ENCODE measurements at regions not wholly inside any gene's neighbourhood (a gene's known extent, or its start where the extent isn't known, plus 50 kb on each side); places are given as distances from the start of the nearest gene placed in this dataset.

DNA sequence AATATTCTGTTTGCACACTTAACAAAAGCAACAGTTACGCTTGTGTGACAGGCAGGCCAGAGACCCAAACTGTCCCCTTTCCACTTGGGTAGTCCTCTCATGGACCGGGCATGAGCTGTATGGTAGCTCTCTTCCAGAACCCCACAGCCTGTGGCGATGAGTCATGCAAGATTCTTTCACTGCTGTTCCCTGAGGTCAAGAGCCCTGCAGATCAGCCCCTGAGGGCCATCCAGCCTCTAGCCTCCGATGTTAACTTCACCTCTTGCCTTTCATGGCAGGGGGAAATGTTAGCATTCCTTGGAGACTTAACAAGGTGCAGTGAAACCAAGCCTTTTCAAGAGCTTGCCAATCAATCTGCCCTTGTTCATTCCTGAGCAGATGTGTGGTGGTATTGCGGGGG is 63.2 kb upstream of the DEUP1 start:
- no peak for DNase-seq (ENCODE audit: low spot score)
- in situ Hi-C loops (cut with MboI; ENCODE audit: low pct_unique_long_range_greater_than_20kb, low sequenced_read_pairs, unreplicated experiment): no loop called here
- TF ChIP-seq, protein P1, sequence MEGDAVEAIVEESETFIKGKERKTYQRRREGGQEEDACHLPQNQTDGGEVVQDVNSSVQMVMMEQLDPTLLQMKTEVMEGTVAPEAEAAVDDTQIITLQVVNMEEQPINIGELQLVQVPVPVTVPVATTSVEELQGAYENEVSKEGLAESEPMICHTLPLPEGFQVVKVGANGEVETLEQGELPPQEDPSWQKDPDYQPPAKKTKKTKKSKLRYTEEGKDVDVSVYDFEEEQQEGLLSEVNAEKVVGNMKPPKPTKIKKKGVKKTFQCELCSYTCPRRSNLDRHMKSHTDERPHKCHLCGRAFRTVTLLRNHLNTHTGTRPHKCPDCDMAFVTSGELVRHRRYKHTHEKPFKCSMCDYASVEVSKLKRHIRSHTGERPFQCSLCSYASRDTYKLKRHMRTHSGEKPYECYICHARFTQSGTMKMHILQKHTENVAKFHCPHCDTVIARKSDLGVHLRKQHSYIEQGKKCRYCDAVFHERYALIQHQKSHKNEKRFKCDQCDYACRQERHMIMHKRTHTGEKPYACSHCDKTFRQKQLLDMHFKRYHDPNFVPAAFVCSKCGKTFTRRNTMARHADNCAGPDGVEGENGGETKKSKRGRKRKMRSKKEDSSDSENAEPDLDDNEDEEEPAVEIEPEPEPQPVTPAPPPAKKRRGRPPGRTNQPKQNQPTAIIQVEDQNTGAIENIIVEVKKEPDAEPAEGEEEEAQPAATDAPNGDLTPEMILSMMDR (IDR thresholded peaks at IDR 0.05; ENCODE audit: extremely low read depth, insufficient read depth, missing control alignments): no peak

DNA sequence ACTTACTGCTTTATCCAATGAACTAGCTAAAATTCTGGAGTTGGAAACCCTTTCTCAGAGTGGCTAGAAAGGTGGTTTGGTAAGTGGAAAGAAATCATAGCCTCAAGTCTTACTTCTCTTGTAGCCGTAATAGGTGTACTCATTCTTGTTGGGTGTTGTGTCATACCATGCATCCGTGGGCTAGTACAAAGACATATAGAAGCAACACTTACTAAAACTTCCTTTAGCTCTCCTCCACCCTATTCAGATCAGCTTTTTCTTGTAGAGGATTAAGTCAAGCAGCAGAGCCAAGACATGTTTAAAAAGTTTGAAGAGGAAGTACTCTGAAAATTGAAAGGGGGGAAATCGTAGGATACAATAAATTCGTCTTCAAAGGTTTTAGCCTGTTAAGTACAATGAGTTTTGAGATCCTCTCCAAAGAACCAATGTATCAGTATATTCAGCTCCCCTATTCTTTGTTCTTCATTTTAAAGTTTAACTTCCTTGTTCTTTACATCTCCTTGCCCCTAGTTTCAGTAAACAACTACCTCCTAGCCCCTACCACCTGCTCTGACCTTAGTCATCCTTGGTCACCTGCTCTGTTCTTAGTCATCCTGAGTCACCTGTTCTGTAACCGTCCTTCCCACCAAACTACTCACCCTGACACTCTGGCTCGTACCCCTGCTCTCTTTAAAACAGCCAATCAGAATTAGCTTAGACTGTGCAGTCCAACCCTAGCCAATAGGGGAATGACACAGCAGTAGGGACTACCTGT is 62.1 kb upstream of the DEUP1 start:
- DNase-seq (ENCODE audit: low spot score): no peak
- in situ Hi-C loops (cut with MboI; ENCODE audit: low pct_unique_long_range_greater_than_20kb, low sequenced_read_pairs, unreplicated experiment): no loop called here
- TF ChIP-seq, protein P1 (IDR thresholded peaks at IDR 0.05; ENCODE audit: extremely low read depth, insufficient read depth, missing control alignments): no peak

DNA sequence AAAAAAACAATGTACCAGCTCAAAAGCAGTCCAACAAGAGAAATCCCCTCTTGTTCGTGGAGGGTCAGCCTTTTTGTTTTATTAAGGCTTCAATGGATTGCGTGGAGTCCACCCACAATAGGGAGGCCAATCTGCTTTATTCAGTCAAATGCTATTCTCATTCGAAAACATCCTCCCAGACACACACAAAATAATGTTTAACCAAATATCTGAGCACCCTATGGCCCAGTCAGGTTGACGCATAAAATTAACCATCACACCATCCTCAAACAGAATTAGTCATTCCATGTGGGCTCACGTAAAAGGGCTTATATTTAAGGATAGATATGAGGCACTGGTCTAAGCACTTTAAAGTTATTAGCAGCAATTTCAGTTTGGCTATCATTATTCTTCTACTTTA is 58.9 kb upstream of the DEUP1 start:
- no peak for DNase-seq (ENCODE audit: low spot score)
- TF ChIP-seq, protein P1 (IDR thresholded peaks at IDR 0.05; ENCODE audit: extremely low read depth, insufficient read depth, missing control alignments): no peak
- in situ Hi-C loops (cut with MboI; ENCODE audit: low pct_unique_long_range_greater_than_20kb, low sequenced_read_pairs, unreplicated experiment): no loop called here

DNA sequence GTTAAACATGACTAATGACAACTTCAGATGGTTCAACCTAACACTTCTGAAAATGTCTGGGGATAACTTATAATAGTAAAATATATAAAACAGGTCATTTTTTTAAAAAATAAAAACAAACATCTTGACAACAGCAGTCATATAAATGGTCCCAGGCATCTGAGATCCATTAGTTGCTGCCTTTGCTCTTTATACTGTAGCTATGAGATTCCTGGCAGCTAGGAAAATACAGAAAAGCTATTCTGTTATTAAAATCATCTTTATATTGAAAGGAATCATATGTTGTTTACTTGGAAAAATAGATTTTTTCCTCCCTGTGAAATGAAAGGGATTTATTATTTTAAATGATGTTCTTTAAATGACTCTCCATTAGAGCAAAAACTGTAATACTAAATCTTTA is 55.7 kb upstream of the DEUP1 start:
- DNase-seq (ENCODE audit: low spot score): no peak
- in situ Hi-C loops (cut with MboI; ENCODE audit: low pct_unique_long_range_greater_than_20kb, low sequenced_read_pairs, unreplicated experiment): no loop called here
- TF ChIP-seq, protein P1 (IDR thresholded peaks at IDR 0.05; ENCODE audit: extremely low read depth, insufficient read depth, missing control alignments): no peak

DNA sequence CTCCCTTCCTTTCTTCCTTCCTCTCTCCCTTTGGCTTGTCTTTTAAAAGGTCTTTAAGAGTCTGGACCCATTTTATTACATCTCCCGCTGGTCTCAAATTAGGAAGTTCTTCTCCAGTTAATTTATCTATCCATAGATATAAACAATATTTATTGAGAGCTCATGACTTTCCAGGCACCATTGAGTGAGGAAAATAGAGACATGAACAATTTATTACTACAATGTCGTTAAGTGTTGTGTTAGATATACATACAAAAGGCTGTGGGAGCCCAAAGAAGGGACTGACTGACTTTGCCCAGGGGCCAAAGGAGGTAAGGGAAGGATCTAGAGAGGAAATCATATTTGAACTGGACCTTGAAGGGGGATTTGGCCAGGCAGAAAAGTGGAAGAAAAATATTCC is 51.6 kb upstream of the DEUP1 start:
- in situ Hi-C loops (cut with MboI; ENCODE audit: low pct_unique_long_range_greater_than_20kb, low sequenced_read_pairs, unreplicated experiment): no loop called here
- DNase-seq (ENCODE audit: low spot score): no peak
- TF ChIP-seq, protein P1 (IDR thresholded peaks at IDR 0.05; ENCODE audit: extremely low read depth, insufficient read depth, missing control alignments): no peak

DNA sequence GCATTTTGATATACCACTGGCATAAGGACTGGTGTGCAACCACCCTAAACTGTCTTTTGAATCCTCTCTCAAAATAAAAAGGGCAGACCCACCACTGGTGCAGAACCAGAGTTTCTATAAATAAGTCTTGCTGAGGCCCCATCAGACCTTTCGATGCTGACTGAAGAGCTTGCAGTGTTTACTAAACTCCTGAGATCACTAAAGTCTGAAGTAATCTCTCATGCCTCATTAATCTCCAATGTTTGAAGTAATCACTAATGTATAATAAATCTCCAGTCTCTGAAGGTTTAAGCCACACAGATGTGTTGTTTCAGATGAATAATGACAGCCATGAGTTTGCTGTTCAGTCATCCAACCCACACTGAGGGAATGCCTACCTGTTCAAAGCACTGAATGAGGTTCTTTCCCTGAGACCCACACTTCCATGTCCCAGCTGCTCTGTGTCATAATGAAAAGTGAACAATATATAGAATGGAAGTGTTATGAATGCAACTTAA is 50.6 kb upstream of the DEUP1 start:
- in situ Hi-C loops (cut with MboI; ENCODE audit: low pct_unique_long_range_greater_than_20kb, low sequenced_read_pairs, unreplicated experiment): no loop called here
- DNase-seq (ENCODE audit: low spot score): peak; percentile 43
- TF ChIP-seq, protein P1 (IDR thresholded peaks at IDR 0.05; ENCODE audit: extremely low read depth, insufficient read depth, missing control alignments): no peak

All from GM13977 (cell line).